ENCODE measurements at regions not wholly inside any gene's neighbourhood (a gene's known extent, or its start where the extent isn't known, plus 50 kb on each side); places are given as distances from the start of the nearest gene placed in this dataset.

DNA sequence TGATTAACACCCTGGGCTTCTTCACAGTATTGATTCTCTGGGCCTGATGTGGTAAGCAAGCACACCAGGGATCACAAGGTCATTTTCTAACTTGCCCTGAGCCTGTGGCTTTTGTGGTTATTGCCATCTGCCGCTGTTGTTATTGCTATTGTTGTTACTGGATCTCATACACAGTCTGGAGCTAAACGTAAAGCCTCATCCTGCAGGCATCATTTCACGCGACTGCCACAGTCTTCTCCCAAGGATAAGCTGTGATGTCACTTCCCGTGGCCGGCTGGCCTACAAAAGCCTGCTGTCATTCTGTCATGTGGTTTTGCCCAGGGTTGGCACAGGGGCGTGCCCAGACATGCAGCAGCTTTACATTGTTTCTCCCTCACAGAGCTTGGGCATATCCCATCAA, 154.0 kb upstream of the GPR12 start:
- ChIA-PET CTCF (ENCODE audit: low intra/inter-chr PET ratio) (no interaction called here), POLR2A (no interaction called here)
- ATAC-seq (no peak), FAIRE-seq (no peak), DNase-seq (ENCODE audit: extremely low read depth in 1 of 4, low spot score in 3 of 4) (no peak)
- Histone ChIP-seq H3K4me2 (ENCODE audit: insufficient read depth, low read length) (no peak overlapping the region), H3K9me1 (ENCODE audit: control insufficient read depth, insufficient read depth, low read length) (no peaks in the 10 kb centered on the region), H3K4me3 (no peak overlapping the region), H3K27ac (ENCODE audit: extremely low read depth, low read depth, low read length) (no peak overlapping the region), H3K27me3 (ENCODE audit: control insufficient read depth in 2 of 2, insufficient read depth in 2 of 2, low read length in 2 of 2) (peaks cover 8 to 29% of the 10 kb centered on the region in 2 experiments), H3K36me3 (ENCODE audit: control insufficient read depth, insufficient read depth, low read length) (no peaks in the 10 kb centered on the region), H3K4me1 (replicated peaks in 1 of 2; ENCODE audit: control insufficient read depth in 2 of 2, insufficient read depth in 2 of 2, low read length in 2 of 2) (no peaks in the 10 kb centered on the region), H3K79me2 (ENCODE audit: control insufficient read depth, insufficient read depth, low read length) (no peaks in the 10 kb centered on the region), H3K9me3 (replicated peaks; ENCODE audit: control insufficient read depth, insufficient read depth, low read depth, low read length) (no peaks in the 10 kb centered on the region), H3K9ac (ENCODE audit: insufficient read depth in 1 of 2, low read depth in 2 of 2, low read length in 2 of 2) (no peak overlapping the region), H4K20me1 (replicated peaks; ENCODE audit: control insufficient read depth, insufficient read depth, low read length) (no peaks in the 10 kb centered on the region; the same call in 1 of the 2 replicates), H2AFZ (ENCODE audit: low read depth, low read length) (no peak overlapping the region)
- BruUV-seq (replicated peaks), result no TSS peak
- intact Hi-C loops (cut with micrococcal nuclease), result no loop called here
- 0% methylated on average over 7 of the region's 7 CpGs for WGBS (ENCODE audit: insufficient coverage, low coverage, missing lambda C conversion rate)
- TF ChIP-seq, protein P1, sequence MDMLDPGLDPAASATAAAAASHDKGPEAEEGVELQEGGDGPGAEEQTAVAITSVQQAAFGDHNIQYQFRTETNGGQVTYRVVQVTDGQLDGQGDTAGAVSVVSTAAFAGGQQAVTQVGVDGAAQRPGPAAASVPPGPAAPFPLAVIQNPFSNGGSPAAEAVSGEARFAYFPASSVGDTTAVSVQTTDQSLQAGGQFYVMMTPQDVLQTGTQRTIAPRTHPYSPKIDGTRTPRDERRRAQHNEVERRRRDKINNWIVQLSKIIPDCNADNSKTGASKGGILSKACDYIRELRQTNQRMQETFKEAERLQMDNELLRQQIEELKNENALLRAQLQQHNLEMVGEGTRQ (CRISPR knock-in tag; IDR thresholded peaks at IDR 0.05), result no peak
- TF ChIP-seq, protein P2, sequence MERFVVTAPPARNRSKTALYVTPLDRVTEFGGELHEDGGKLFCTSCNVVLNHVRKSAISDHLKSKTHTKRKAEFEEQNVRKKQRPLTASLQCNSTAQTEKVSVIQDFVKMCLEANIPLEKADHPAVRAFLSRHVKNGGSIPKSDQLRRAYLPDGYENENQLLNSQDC (CRISPR knock-in tag; IDR thresholded peaks at IDR 0.05), result no peak
- TF ChIP-seq ZNF778 (CRISPR knock-in tag; IDR thresholded peaks at IDR 0.05) (no peak), ZNF507 (tag; conservative IDR thresholded peaks at IDR 0.05) (no peak), ZFP1 (CRISPR knock-in tag; IDR thresholded peaks at IDR 0.05) (no peak), MCM2 (IDR thresholded peaks at IDR 0.05; ENCODE audit: low read depth) (no peak), POLR2AphosphoS5 (IDR thresholded peaks at IDR 0.05; ENCODE audit: control insufficient read depth, insufficient read depth, low read depth, low read length) (no peak), EHMT2 (IDR thresholded peaks at IDR 0.05) (no peak), CC2D1A (IDR thresholded peaks at IDR 0.05) (no peak), LARP7 (IDR thresholded peaks at IDR 0.05) (no peak), ESRRA (IDR thresholded peaks at IDR 0.05; ENCODE audit: borderline replicate concordance, low read depth) (no peak), ZNF586 (CRISPR knock-in tag; conservative IDR thresholded peaks at IDR 0.05) (no peak)
- TF ChIP-seq, protein P3, sequence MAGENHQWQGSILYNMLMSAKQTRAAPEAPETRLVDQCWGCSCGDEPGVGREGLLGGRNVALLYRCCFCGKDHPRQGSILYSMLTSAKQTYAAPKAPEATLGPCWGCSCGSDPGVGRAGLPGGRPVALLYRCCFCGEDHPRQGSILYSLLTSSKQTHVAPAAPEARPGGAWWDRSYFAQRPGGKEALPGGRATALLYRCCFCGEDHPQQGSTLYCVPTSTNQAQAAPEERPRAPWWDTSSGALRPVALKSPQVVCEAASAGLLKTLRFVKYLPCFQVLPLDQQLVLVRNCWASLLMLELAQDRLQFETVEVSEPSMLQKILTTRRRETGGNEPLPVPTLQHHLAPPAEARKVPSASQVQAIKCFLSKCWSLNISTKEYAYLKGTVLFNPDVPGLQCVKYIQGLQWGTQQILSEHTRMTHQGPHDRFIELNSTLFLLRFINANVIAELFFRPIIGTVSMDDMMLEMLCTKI (IDR thresholded peaks at IDR 0.05; ENCODE audit: partially characterized antibody), result no peak
- in situ Hi-C loops (cut with MboI), result no loop called here

All from K562 (cell line).